GM21737 (cell line): ENCODE measurements at regions not wholly inside any gene's neighbourhood (a gene's known extent, or its start where the extent isn't known, plus 50 kb on each side); places are given as distances from the start of the nearest gene placed in this dataset.
"Not testable (repeated sequence)": the region's sequence is repeated elsewhere in the genome, so short reads cannot be mapped to it uniquely, and the experiment has no call there.

Experiments used
- ATAC-seq: cut with Tn5 transposase; IDR thresholded peaks from one replicate; pipeline ENCODE4 v1.9.1; 2021; ENCODE audit warnings: mild to moderate bottlenecking, moderate library complexity; ENCODE audit not compliant: unreplicated experiment

- peak; percentile 63 for ATAC-seq
Measured at GRCh38 chr6:128600397-128600951, 80.1 kb upstream of the PTPRK start.

- ATAC-seq: no peak
Measured at GRCh38 chr6:128599036-128599435, 78.6 kb upstream of the PTPRK start.

GRCh38 chr6:128598571-128598970 is 78.2 kb upstream of the PTPRK start:
- no peak for ATAC-seq

GRCh38 chr6:128597956-128598355 is 77.6 kb upstream of the PTPRK start:
- no peak for ATAC-seq

- ATAC-seq: no peak
Measured at GRCh38 chr6:128597004-128597403, 76.6 kb upstream of the PTPRK start.

- no peak for ATAC-seq
Measured at GRCh38 chr6:128595544-128595943, 75.1 kb upstream of the PTPRK start.

GRCh38 chr6:128586095-128586494 is 65.7 kb upstream of the PTPRK start:
- no peak for ATAC-seq

- ATAC-seq: no peak
Measured at GRCh38 chr6:128580224-128581110, 60.1 kb upstream of the PTPRK start.

GRCh38 chr6:128575254-128575653 is 54.9 kb upstream of the PTPRK start:
- ATAC-seq: not testable (repeated sequence)

- ATAC-seq: no peak
Measured at GRCh38 chr6:128574402-128574801, 54.0 kb upstream of the PTPRK start.

- no peak for ATAC-seq
Measured at GRCh38 chr6:128573036-128573435, 52.6 kb upstream of the PTPRK start.

GRCh38 chr6:128572294-128572693 is 51.9 kb upstream of the PTPRK start:
- no peak for ATAC-seq

GRCh38 chr6:128570680-128571063 is 50.3 kb upstream of the PTPRK start:
- no peak for ATAC-seq

- no peak for ATAC-seq
Measured at GRCh38 chr6:128569732-128570679, 49.6 kb upstream of the PTPRK start.
